ENCODE measurements at regions not wholly inside any gene's neighbourhood (a gene's known extent, or its start where the extent isn't known, plus 50 kb on each side); places are given as distances from the start of the nearest gene placed in this dataset.

DNA sequence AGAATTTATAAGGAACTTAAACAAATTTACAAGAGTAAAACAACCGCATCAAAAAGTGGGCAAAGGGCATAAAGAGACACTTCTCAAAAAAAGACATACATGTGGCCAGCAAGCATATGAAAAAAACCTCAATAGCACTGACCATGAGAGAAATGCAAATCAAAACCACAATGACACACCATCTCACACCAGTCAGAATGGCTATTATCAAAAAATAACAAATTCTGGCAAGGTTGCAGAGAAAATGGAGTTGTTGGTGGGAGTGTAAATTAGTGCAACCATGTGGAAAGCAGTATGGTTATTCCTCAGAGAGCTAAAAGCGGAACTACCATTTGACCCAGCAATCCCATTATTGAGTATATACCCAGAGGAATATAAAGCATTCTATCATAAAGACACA, 866.8 kb upstream of the TENM4 start:
- no peak for TF ChIP-seq RAD21 (IDR thresholded peaks at IDR 0.05)
- TF ChIP-seq, protein P1, sequence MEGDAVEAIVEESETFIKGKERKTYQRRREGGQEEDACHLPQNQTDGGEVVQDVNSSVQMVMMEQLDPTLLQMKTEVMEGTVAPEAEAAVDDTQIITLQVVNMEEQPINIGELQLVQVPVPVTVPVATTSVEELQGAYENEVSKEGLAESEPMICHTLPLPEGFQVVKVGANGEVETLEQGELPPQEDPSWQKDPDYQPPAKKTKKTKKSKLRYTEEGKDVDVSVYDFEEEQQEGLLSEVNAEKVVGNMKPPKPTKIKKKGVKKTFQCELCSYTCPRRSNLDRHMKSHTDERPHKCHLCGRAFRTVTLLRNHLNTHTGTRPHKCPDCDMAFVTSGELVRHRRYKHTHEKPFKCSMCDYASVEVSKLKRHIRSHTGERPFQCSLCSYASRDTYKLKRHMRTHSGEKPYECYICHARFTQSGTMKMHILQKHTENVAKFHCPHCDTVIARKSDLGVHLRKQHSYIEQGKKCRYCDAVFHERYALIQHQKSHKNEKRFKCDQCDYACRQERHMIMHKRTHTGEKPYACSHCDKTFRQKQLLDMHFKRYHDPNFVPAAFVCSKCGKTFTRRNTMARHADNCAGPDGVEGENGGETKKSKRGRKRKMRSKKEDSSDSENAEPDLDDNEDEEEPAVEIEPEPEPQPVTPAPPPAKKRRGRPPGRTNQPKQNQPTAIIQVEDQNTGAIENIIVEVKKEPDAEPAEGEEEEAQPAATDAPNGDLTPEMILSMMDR (IDR thresholded peaks at IDR 0.05; ENCODE audit: low read depth, low read length, missing input control): no peak

All from liver (tissue), 3 donors.